ENCODE measurements at regions not wholly inside any gene's neighbourhood (a gene's known extent, or its start where the extent isn't known, plus 50 kb on each side); places are given as distances from the start of the nearest gene placed in this dataset.

GRCh38 chr6:134532694-134533624 lies 215.0 kb upstream of the SGK1 start:
- DNase-seq (ENCODE audit: low read depth in 1 of 2, low spot score in 1 of 2) = no peak

GRCh38 chr6:134531611-134532010 lies 213.7 kb upstream of the SGK1 start:
- no peak for DNase-seq (ENCODE audit: low read depth in 1 of 2, low spot score in 1 of 2)

- no peak for DNase-seq (ENCODE audit: low read depth in 1 of 2, low spot score in 1 of 2)
These were observed 213.3 kb upstream of the SGK1 start for GRCh38 chr6:134531188-134531551.

GRCh38 chr6:134529921-134530320 lies 212.0 kb upstream of the SGK1 start:
- DNase-seq (ENCODE audit: low read depth in 1 of 2, low spot score in 1 of 2) = no peak

GRCh38 chr6:134529305-134529704 lies 211.4 kb upstream of the SGK1 start:
- no peak for DNase-seq (ENCODE audit: low read depth in 1 of 2, low spot score in 1 of 2)

GRCh38 chr6:134527108-134527787 lies 209.3 kb upstream of the SGK1 start:
- DNase-seq (ENCODE audit: low read depth in 1 of 2, low spot score in 1 of 2) = no peak

- DNase-seq (ENCODE audit: low read depth in 1 of 2, low spot score in 1 of 2) = no peak
These were observed 207.4 kb upstream of the SGK1 start for GRCh38 chr6:134525190-134525868.

- DNase-seq (ENCODE audit: low read depth in 1 of 2, low spot score in 1 of 2) = no peak
These were observed 206.2 kb upstream of the SGK1 start for GRCh38 chr6:134523903-134524650.

GRCh38 chr6:134523051-134523450 lies 205.1 kb upstream of the SGK1 start:
- no peak for DNase-seq (ENCODE audit: low read depth in 1 of 2, low spot score in 1 of 2)

DNA sequence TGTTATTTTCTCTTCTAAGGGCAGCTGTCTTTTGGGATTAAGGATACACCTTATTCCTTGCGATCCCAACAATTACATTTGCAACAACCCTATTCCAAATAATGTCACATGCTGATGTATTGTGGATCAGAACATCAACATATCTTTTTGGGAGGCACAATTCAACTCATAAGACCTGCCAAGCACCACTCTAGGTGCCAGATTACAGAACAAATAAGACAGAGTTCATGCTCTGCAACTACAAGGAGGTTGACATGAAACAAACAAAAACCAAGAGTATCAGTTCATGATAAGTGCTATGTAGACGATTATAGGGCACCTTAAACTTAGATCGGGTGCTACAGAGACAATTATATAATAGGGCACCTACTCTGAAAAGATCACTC lies 203.2 kb upstream of the SGK1 start:
- DNase-seq (ENCODE audit: low read depth in 1 of 2, low spot score in 1 of 2) = no peak

- DNase-seq (ENCODE audit: low read depth in 1 of 2, low spot score in 1 of 2) = no peak
These were observed 202.5 kb upstream of the SGK1 start for GRCh38 chr6:134520181-134521115.

- DNase-seq (ENCODE audit: low read depth in 1 of 2, low spot score in 1 of 2) = no peak
These were observed 201.6 kb upstream of the SGK1 start for GRCh38 chr6:134519465-134519864.

GRCh38 chr6:134517868-134518267 lies 200.0 kb upstream of the SGK1 start:
- no peak for DNase-seq (ENCODE audit: low read depth in 1 of 2, low spot score in 1 of 2)

GRCh38 chr6:134517145-134517658 lies 199.3 kb upstream of the SGK1 start:
- DNase-seq (ENCODE audit: low read depth in 1 of 2, low spot score in 1 of 2) = no peak

DNA sequence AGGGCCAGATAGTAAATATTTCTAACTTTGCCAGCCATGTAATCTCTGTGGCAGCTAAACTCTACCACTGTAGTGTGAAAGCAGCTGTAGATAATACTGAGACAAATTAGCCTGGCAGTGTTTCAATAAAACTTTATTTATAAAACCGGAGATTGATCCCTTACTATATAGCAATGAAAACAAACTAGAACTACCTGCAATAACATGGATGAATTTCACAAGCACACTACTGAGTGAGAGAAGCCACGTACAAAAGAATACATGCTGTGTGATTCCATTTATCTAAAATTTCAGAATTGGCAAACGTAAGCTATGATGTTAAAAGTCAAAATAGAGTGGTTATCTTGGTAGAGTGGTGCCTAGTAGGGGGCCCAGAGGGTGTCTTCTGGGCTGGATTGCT lies 198.7 kb upstream of the SGK1 start:
- DNase-seq (ENCODE audit: low read depth in 1 of 2, low spot score in 1 of 2) = no peak

GRCh38 chr6:134515986-134516385 lies 198.1 kb upstream of the SGK1 start:
- no peak for DNase-seq (ENCODE audit: low read depth in 1 of 2, low spot score in 1 of 2)

- DNase-seq (ENCODE audit: low read depth in 1 of 2, low spot score in 1 of 2) = no peak
These were observed 195.1 kb upstream of the SGK1 start for GRCh38 chr6:134512981-134513391.

- no peak for DNase-seq (ENCODE audit: low read depth in 1 of 2, low spot score in 1 of 2)
These were observed 194.2 kb upstream of the SGK1 start for GRCh38 chr6:134511984-134512683.

DNA sequence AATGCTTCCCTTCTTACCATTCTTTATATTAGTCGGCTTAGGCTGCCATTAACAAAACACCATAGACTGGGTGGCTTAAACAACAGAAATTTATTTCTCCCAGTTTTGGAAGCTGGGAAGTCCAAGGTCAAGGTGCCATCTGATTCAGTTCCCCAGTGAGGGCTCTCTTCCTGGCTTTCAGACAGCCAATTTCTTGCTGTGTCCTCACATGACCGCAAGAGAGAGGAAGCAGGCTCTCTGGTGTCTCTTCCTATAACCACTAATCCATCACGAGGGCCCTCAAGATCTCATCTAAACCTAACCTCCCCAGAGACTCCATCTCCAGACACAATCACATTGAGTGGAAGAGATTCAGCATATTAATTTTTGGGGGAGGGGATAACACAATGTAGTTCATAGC lies 193.0 kb upstream of the SGK1 start:
- no peak for DNase-seq (ENCODE audit: low read depth in 1 of 2, low spot score in 1 of 2)
